ENCODE measurements at regions not wholly inside any gene's neighbourhood (a gene's known extent, or its start where the extent isn't known, plus 50 kb on each side); places are given as distances from the start of the nearest gene placed in this dataset.

- TF ChIP-seq, protein P1, sequence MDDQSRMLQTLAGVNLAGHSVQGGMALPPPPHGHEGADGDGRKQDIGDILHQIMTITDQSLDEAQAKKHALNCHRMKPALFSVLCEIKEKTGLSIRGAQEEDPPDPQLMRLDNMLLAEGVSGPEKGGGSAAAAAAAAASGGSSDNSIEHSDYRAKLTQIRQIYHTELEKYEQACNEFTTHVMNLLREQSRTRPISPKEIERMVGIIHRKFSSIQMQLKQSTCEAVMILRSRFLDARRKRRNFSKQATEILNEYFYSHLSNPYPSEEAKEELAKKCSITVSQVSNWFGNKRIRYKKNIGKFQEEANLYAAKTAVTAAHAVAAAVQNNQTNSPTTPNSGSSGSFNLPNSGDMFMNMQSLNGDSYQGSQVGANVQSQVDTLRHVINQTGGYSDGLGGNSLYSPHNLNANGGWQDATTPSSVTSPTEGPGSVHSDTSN (IDR thresholded peaks at IDR 0.05): no peak
- TF ChIP-seq TCF12 (IDR thresholded peaks at IDR 0.05): no peak
- no peak for TF ChIP-seq YY1 (IDR thresholded peaks at IDR 0.05; ENCODE audit: low read depth)
- TF ChIP-seq SIN3A (IDR thresholded peaks at IDR 0.05; ENCODE audit: borderline replicate concordance, low read depth, low read length): no peak
- no peak for TF ChIP-seq REST (IDR thresholded peaks at IDR 0.05; ENCODE audit: low read depth, low read length)
- no peak for TF ChIP-seq NRF1 (IDR thresholded peaks at IDR 0.05; ENCODE audit: low read depth, low read length)
- TF ChIP-seq, protein P2, sequence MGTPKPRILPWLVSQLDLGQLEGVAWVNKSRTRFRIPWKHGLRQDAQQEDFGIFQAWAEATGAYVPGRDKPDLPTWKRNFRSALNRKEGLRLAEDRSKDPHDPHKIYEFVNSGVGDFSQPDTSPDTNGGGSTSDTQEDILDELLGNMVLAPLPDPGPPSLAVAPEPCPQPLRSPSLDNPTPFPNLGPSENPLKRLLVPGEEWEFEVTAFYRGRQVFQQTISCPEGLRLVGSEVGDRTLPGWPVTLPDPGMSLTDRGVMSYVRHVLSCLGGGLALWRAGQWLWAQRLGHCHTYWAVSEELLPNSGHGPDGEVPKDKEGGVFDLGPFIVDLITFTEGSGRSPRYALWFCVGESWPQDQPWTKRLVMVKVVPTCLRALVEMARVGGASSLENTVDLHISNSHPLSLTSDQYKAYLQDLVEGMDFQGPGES (IDR thresholded peaks at IDR 0.05; ENCODE audit: low read depth, low read length): no peak
- TF ChIP-seq RFX5 (IDR thresholded peaks at IDR 0.05; ENCODE audit: low read length): no peak
- Histone ChIP-seq H3K9ac (no peak overlapping the region), H3K9me2 (no peaks in the 10 kb centered on the region), H3K9me3 (no peaks in the 10 kb centered on the region), H3K27me3 (ENCODE audit: insufficient read depth) (no peaks in the 10 kb centered on the region), H3K79me2 (ENCODE audit: insufficient read depth) (no peaks in the 10 kb centered on the region), H3F3A (replicated peaks; ENCODE audit: insufficient read depth) (no peaks in the 10 kb centered on the region), H3K27ac (ENCODE audit: low read depth in 2 of 2, low read length in 1 of 2) (no peak overlapping the region), H3K4me3 (ENCODE audit: low read depth in 2 of 2, low read length in 1 of 2) (no peak overlapping the region), H3K4me1 (ENCODE audit: control insufficient read depth in 1 of 2, insufficient read depth in 2 of 2, low read depth in 1 of 2, low read length in 1 of 2) (peaks cover 0 to 13% of the 10 kb centered on the region in 2 experiments; a peak in 1 of 4 replicates), H4K20me1 (ENCODE audit: insufficient read depth) (no peaks in the 10 kb centered on the region), H3K36me3 (replicated peaks in 1 of 2; ENCODE audit: control insufficient read depth in 1 of 2, insufficient read depth in 2 of 2, low read length in 1 of 2) (no peaks in the 10 kb centered on the region), H2AFZ (ENCODE audit: low read depth) (no peak overlapping the region), H3K4me2 (no peak overlapping the region)
- DNase-seq: no peak
- WGBS (ENCODE audit: low lambda C conversion rate): 41% methylated on average over 5 of the region's 5 CpGs
- ChIA-PET POLR2A (no interaction called here), CTCF (interaction anchor here (2.6 kb wide), 1 partner anchor 327 kb away, joined by 10 read pairs; no protein-coding TSS in a partner anchor)
These were observed 368.1 kb downstream of the CXCL12 start for GRCh38 chr10:44016589-44017482.
